ENCODE measurements at regions not wholly inside any gene's neighbourhood (a gene's known extent, or its start where the extent isn't known, plus 50 kb on each side); places are given as distances from the start of the nearest gene placed in this dataset.

DNA sequence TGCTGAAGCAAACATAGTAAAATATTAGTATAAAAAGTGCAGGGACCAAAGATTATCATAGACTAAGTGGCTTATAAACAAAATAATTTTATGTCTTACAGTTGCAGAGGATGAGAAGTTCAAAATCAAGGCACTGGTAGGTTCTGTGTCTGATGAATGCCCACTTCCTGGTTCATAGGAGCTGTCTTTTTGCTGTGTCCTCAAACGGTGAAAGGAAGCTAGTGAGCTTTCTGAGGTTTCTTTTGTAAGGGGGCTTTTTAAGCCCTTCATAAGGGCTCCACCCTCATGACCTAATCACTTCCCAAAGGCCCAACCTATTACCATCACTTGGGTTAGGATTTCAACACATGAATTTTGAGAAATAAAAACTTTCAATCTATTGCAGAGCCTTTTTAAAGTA, 946.7 kb upstream of the ACVR2A start:
- Histone ChIP-seq H3K27me3 (ENCODE audit: low read depth, low read length) (no peaks in the 10 kb centered on the region), H3K4me1 (ENCODE audit: control insufficient read depth in 1 of 2, insufficient read depth in 2 of 2, low read length in 2 of 2) (peaks cover 0 to 6% of the 10 kb centered on the region in 2 donors), H3K27ac (ENCODE audit: low read length) (no peak overlapping the region), H3K4me3 (ENCODE audit: low read depth in 1 of 2, low read length in 2 of 2) (no peak overlapping the region), H3K36me3 (ENCODE audit: control insufficient read depth in 1 of 2, insufficient read depth in 2 of 2, low read length in 2 of 2) (no peaks in the 10 kb centered on the region), H3K9me3 (ENCODE audit: control insufficient read depth in 1 of 2, low read length in 2 of 2) (no peaks in the 10 kb centered on the region)

- H3K27ac ChIP-seq (ENCODE audit: low read length): no peak overlapping the region
- no peak overlapping the region for H3K4me3 ChIP-seq (ENCODE audit: low read depth in 1 of 2, low read length in 2 of 2)
- H3K4me1 ChIP-seq (ENCODE audit: control insufficient read depth in 1 of 2, insufficient read depth in 2 of 2, low read length in 2 of 2): no peaks in the 10 kb centered on the region
- no peaks in the 10 kb centered on the region for H3K36me3 ChIP-seq (ENCODE audit: control insufficient read depth in 1 of 2, insufficient read depth in 2 of 2, low read length in 2 of 2)
- no peaks in the 10 kb centered on the region for H3K27me3 ChIP-seq (ENCODE audit: low read depth, low read length)
- no peaks in the 10 kb centered on the region for H3K9me3 ChIP-seq (ENCODE audit: control insufficient read depth in 1 of 2, low read length in 2 of 2)
Observed at GRCh38 chr2:146894514-146894913, 950.3 kb upstream of the ACVR2A start.

- H3K36me3 ChIP-seq (ENCODE audit: control insufficient read depth in 1 of 2, insufficient read depth in 2 of 2, low read length in 2 of 2): no peaks in the 10 kb centered on the region
- H3K27ac ChIP-seq (ENCODE audit: low read length): no peak overlapping the region
- no peaks in the 10 kb centered on the region for H3K9me3 ChIP-seq (ENCODE audit: control insufficient read depth in 1 of 2, low read length in 2 of 2)
- no peak overlapping the region for H3K4me3 ChIP-seq (ENCODE audit: low read depth in 1 of 2, low read length in 2 of 2)
- no peaks in the 10 kb centered on the region for H3K4me1 ChIP-seq (ENCODE audit: control insufficient read depth in 1 of 2, insufficient read depth in 2 of 2, low read length in 2 of 2)
- H3K27me3 ChIP-seq (ENCODE audit: low read depth, low read length): no peaks in the 10 kb centered on the region
Observed at GRCh38 chr2:146893500-146894041, 951.3 kb upstream of the ACVR2A start.

DNA sequence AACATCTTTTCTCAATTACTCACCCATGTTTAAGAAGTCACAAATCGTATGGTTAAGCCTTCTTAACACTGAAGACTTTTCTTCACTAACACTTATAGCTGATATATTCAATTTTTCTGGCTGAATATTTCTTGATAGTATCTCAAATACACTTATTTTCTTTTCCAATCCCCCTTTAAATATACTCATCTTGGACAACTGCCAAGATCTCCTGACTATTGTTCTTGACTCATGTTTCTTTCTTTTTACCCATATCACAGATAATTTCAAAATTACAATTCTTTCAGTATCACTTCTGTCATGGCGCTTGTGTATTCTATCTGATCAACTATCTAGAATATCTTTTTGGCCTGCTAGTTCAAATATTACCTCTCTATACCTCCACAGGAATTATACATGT, 954.3 kb upstream of the ACVR2A start:
- Histone ChIP-seq H3K27ac (ENCODE audit: low read length) (no peak overlapping the region), H3K4me1 (ENCODE audit: control insufficient read depth in 1 of 2, insufficient read depth in 2 of 2, low read length in 2 of 2) (no peaks in the 10 kb centered on the region), H3K36me3 (ENCODE audit: control insufficient read depth in 1 of 2, insufficient read depth in 2 of 2, low read length in 2 of 2) (no peaks in the 10 kb centered on the region), H3K4me3 (ENCODE audit: low read depth in 1 of 2, low read length in 2 of 2) (no peak overlapping the region), H3K9me3 (ENCODE audit: control insufficient read depth in 1 of 2, low read length in 2 of 2) (no peaks in the 10 kb centered on the region), H3K27me3 (ENCODE audit: low read depth, low read length) (no peaks in the 10 kb centered on the region)

DNA sequence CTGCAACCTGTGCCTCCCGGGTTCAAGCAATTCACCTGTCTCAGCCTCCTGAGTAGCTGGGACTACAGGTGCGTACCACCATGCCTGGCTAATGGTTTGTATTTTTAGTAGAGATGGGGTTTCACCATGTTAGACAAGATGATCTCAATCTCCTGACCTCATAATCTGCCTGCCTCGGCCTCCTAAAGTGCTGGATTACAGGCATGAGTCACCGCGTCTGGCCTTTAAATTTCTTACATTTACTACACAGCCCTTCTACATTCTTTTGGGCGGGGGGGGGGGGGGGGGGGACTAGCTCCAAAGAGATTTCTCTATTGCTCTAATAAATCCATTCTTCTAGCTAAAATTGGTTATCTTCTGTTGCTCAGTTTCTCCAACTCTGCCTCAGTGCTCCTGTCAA, 964.9 kb upstream of the ACVR2A start:
- H3K4me3 ChIP-seq (ENCODE audit: low read depth in 1 of 2, low read length in 2 of 2): no peak overlapping the region
- H3K4me1 ChIP-seq (ENCODE audit: control insufficient read depth in 1 of 2, insufficient read depth in 2 of 2, low read length in 2 of 2): no peaks in the 10 kb centered on the region
- no peaks in the 10 kb centered on the region for H3K36me3 ChIP-seq (ENCODE audit: control insufficient read depth in 1 of 2, insufficient read depth in 2 of 2, low read length in 2 of 2)
- H3K27me3 ChIP-seq (ENCODE audit: low read depth, low read length): no peaks in the 10 kb centered on the region
- no peak overlapping the region for H3K27ac ChIP-seq (ENCODE audit: low read length)
- H3K9me3 ChIP-seq (ENCODE audit: control insufficient read depth in 1 of 2, low read length in 2 of 2): peaks cover 0 to 3% of the 10 kb centered on the region in 2 donors

DNA sequence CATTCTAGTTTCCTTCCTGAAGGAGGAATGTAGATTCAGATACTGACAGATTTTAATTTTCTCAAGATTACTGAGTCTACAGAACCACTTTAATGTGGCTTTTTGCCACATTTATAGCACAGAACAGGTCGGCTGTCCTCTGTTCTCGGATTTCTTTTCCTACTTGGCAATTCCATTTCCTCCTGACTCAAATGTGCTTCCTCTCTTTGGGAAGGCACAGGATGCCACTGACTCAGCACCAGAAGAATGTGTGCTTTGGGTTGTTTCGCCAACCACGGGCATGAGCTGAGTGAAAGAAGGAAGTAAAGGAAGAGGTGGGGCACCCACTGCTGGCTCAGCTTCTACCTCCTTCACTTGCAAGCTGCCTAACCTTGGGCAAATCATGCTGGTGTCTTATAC, 970.6 kb upstream of the ACVR2A start:
- no peaks in the 10 kb centered on the region for H3K9me3 ChIP-seq (ENCODE audit: control insufficient read depth in 1 of 2, low read length in 2 of 2)
- no peak overlapping the region for H3K4me3 ChIP-seq (ENCODE audit: low read depth in 1 of 2, low read length in 2 of 2)
- H3K36me3 ChIP-seq (ENCODE audit: control insufficient read depth in 1 of 2, insufficient read depth in 2 of 2, low read length in 2 of 2): no peaks in the 10 kb centered on the region
- no peak overlapping the region for H3K27ac ChIP-seq (ENCODE audit: low read length)
- H3K27me3 ChIP-seq (ENCODE audit: low read depth, low read length): no peaks in the 10 kb centered on the region
- no peaks in the 10 kb centered on the region for H3K4me1 ChIP-seq (ENCODE audit: control insufficient read depth in 1 of 2, insufficient read depth in 2 of 2, low read length in 2 of 2)

DNA sequence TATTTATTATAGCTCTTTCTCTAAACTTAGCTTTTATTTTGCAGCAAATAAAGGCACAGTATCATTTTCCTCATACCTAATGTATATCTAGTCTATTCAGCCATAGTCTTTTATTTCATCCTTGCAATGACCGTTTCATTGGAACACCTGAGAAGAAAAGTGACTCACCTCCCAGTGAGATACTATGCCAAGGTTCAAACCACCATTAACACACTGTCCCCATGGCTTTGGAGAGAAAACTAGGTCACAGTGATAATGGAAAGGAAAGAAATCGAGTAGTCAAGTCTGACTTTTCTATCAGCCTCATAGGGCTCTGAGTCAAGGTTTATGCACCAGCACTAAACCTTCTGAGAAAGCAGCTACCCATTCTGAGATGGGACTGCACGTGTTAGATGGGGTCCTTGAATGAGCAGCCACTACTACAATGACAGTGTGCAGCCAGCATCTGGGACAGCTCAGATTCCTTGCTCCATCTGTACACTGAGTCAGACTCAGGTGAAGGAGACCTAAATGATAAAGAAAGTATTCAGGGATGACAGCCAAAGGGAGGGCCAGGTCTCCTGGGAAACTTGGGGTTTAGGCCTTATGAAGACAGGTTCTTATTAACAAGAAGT, 971.1 kb upstream of the ACVR2A start:
- H3K36me3 ChIP-seq (ENCODE audit: control insufficient read depth in 1 of 2, insufficient read depth in 2 of 2, low read length in 2 of 2): no peaks in the 10 kb centered on the region
- H3K4me1 ChIP-seq (ENCODE audit: control insufficient read depth in 1 of 2, insufficient read depth in 2 of 2, low read length in 2 of 2): no peaks in the 10 kb centered on the region
- H3K4me3 ChIP-seq (ENCODE audit: low read depth in 1 of 2, low read length in 2 of 2): no peak overlapping the region
- H3K27ac ChIP-seq (ENCODE audit: low read length): no peak overlapping the region
- H3K9me3 ChIP-seq (ENCODE audit: control insufficient read depth in 1 of 2, low read length in 2 of 2): no peaks in the 10 kb centered on the region
- H3K27me3 ChIP-seq (ENCODE audit: low read depth, low read length): no peaks in the 10 kb centered on the region

GRCh38 chr2:146873056-146873455, 971.8 kb upstream of the ACVR2A start:
- no peak overlapping the region for H3K4me3 ChIP-seq (ENCODE audit: low read depth in 1 of 2, low read length in 2 of 2)
- no peaks in the 10 kb centered on the region for H3K36me3 ChIP-seq (ENCODE audit: control insufficient read depth in 1 of 2, insufficient read depth in 2 of 2, low read length in 2 of 2)
- no peaks in the 10 kb centered on the region for H3K9me3 ChIP-seq (ENCODE audit: control insufficient read depth in 1 of 2, low read length in 2 of 2)
- H3K27me3 ChIP-seq (ENCODE audit: low read depth, low read length): no peaks in the 10 kb centered on the region
- no peak overlapping the region for H3K27ac ChIP-seq (ENCODE audit: low read length)
- no peaks in the 10 kb centered on the region for H3K4me1 ChIP-seq (ENCODE audit: control insufficient read depth in 1 of 2, insufficient read depth in 2 of 2, low read length in 2 of 2)

GRCh38 chr2:146870691-146871090, 974.1 kb upstream of the ACVR2A start:
- no peak overlapping the region for H3K27ac ChIP-seq (ENCODE audit: low read length)
- no peaks in the 10 kb centered on the region for H3K4me1 ChIP-seq (ENCODE audit: control insufficient read depth in 1 of 2, insufficient read depth in 2 of 2, low read length in 2 of 2)
- no peaks in the 10 kb centered on the region for H3K27me3 ChIP-seq (ENCODE audit: low read depth, low read length)
- H3K9me3 ChIP-seq (ENCODE audit: control insufficient read depth in 1 of 2, low read length in 2 of 2): no peaks in the 10 kb centered on the region
- no peak overlapping the region for H3K4me3 ChIP-seq (ENCODE audit: low read depth in 1 of 2, low read length in 2 of 2)
- H3K36me3 ChIP-seq (ENCODE audit: control insufficient read depth in 1 of 2, insufficient read depth in 2 of 2, low read length in 2 of 2): no peaks in the 10 kb centered on the region

DNA sequence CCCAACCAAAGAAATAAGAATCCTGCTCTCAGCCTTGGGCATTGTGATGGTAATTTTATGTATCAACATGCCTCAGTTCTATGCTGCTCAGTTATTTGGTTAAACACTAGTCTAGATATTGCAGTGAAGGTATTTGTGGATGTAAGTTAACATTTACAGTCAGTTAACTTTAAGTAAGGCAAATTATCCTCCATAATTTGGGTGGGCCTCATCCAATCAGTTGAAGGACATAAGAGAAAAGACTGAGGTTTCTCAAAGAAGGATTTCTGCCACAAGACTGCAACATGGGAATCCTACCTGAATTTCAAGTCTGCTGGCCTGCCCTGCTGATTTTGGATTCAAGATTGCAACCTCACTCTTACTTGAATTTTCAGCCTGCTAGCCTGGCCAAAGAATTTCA, 975.5 kb upstream of the ACVR2A start:
- Histone ChIP-seq H3K36me3 (ENCODE audit: control insufficient read depth in 1 of 2, insufficient read depth in 2 of 2, low read length in 2 of 2) (no peaks in the 10 kb centered on the region), H3K9me3 (ENCODE audit: control insufficient read depth in 1 of 2, low read length in 2 of 2) (no peaks in the 10 kb centered on the region), H3K27ac (ENCODE audit: low read length) (no peak overlapping the region), H3K4me3 (ENCODE audit: low read depth in 1 of 2, low read length in 2 of 2) (no peak overlapping the region), H3K27me3 (ENCODE audit: low read depth, low read length) (no peaks in the 10 kb centered on the region), H3K4me1 (ENCODE audit: control insufficient read depth in 1 of 2, insufficient read depth in 2 of 2, low read length in 2 of 2) (no peaks in the 10 kb centered on the region)

DNA sequence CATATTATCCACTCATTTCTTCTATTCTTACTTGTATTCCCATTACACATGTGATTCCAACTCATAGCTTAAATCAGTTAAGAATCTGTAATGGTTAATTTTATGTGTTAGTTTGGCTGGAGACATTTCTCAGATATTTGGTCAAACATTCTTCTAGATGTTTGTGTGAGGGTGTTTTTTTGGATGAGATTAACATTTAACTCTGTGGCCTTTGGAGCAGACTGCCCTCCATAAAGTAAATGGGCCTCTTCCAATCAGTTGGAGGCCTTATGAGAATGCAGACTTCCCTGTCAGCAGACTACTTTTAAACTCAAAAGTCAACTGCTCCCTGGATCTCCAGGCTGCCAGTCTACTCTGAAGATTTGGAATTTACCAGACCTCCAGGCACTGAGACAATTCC, 976.8 kb upstream of the ACVR2A start:
- Histone ChIP-seq H3K36me3 (ENCODE audit: control insufficient read depth in 1 of 2, insufficient read depth in 2 of 2, low read length in 2 of 2) (no peaks in the 10 kb centered on the region), H3K27ac (ENCODE audit: low read length) (no peak overlapping the region), H3K9me3 (ENCODE audit: control insufficient read depth in 1 of 2, low read length in 2 of 2) (peaks cover 0 to 4% of the 10 kb centered on the region in 2 donors), H3K4me3 (ENCODE audit: low read depth in 1 of 2, low read length in 2 of 2) (no peak overlapping the region), H3K4me1 (ENCODE audit: control insufficient read depth in 1 of 2, insufficient read depth in 2 of 2, low read length in 2 of 2) (no peaks in the 10 kb centered on the region), H3K27me3 (ENCODE audit: low read depth, low read length) (no peaks in the 10 kb centered on the region)

DNA sequence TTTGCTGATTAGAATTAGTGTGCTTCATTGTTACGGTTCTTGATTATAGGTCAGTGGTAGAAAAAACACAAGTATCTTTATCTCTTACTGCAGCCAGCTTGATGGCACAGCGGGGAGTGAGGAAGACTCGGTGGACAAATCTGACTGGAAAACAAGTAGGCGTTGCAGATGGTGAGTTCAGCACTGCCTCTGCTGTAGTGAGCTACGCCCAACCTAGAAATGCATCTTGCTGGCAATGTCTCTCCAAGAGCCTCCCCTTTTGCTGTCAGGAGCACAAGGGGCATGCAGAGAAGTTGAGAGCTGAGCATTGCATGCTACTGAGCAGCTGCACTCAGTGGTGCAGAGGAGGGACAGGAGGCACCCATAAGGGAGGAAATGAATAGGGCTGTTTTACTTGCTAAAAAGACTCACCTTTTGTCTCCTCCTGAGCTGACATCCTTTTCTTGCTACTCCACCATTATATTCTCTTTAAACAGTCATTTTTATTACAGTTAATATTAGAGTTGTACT, 977.3 kb upstream of the ACVR2A start:
- Histone ChIP-seq H3K4me1 (ENCODE audit: control insufficient read depth in 1 of 2, insufficient read depth in 2 of 2, low read length in 2 of 2) (no peaks in the 10 kb centered on the region), H3K4me3 (ENCODE audit: low read depth in 1 of 2, low read length in 2 of 2) (no peak overlapping the region), H3K27me3 (ENCODE audit: low read depth, low read length) (no peaks in the 10 kb centered on the region), H3K9me3 (ENCODE audit: control insufficient read depth in 1 of 2, low read length in 2 of 2) (peaks cover 0 to 4% of the 10 kb centered on the region in 2 donors), H3K27ac (ENCODE audit: low read length) (no peak overlapping the region), H3K36me3 (ENCODE audit: control insufficient read depth in 1 of 2, insufficient read depth in 2 of 2, low read length in 2 of 2) (no peaks in the 10 kb centered on the region)

Measured in muscle layer of duodenum (tissue), 2 donors.